Mammary epithelial cell (primary cell): ENCODE measurements at regions not wholly inside any gene's neighbourhood (a gene's known extent, or its start where the extent isn't known, plus 50 kb on each side); places are given as distances from the start of the nearest gene placed in this dataset.

Experiments
- EZH2 ChIP-seq: IDR thresholded peaks from 2 replicates; pipeline ENCODE4 v1.6.1; 2012; ENCODE audit warnings: low read length, inconsistent platforms, borderline replicate concordance
- TF ChIP-seq, protein P1 (sequence below), 2 donors: IDR thresholded peaks in 1 of 2; conservative IDR thresholded peaks in 1 of 2; 2 replicates each; pipeline ENCODE4 v1.5.1; 2011 to 2012; ENCODE audit warnings: inconsistent platforms in 2 of 2, low read length in 2 of 2, mild to moderate bottlenecking in 2 of 2, control low read depth in 1 of 2, low read depth in 1 of 2; ENCODE audit not compliant: insufficient read depth in 1 of 2; ENCODE audit errors: extremely low read depth in 1 of 2

DNA sequence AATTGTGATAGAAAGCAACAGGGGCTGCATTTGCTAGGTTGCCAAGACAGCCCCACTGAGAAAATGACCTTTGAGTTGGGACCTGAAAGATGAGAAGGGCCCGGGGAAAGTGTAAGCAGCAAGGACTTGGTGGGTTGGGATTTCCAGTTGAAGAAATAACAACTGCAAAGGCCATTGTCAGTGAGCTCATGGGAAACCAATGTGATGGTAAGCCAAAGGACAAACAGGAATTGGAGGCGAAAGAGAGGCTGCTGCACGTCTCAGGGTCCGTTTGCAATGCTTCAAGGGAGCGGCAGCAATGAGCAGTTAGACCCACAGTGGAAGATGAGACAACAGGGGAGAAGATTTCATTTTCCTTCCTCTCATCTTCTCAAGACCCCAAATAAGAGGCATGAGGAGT, 51.5 kb upstream of the RGPD4 start:
- TF ChIP-seq, protein P1, sequence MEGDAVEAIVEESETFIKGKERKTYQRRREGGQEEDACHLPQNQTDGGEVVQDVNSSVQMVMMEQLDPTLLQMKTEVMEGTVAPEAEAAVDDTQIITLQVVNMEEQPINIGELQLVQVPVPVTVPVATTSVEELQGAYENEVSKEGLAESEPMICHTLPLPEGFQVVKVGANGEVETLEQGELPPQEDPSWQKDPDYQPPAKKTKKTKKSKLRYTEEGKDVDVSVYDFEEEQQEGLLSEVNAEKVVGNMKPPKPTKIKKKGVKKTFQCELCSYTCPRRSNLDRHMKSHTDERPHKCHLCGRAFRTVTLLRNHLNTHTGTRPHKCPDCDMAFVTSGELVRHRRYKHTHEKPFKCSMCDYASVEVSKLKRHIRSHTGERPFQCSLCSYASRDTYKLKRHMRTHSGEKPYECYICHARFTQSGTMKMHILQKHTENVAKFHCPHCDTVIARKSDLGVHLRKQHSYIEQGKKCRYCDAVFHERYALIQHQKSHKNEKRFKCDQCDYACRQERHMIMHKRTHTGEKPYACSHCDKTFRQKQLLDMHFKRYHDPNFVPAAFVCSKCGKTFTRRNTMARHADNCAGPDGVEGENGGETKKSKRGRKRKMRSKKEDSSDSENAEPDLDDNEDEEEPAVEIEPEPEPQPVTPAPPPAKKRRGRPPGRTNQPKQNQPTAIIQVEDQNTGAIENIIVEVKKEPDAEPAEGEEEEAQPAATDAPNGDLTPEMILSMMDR (conservative IDR thresholded peaks at IDR 0.05 in 1 of 2, IDR thresholded peaks at IDR 0.05 in 1 of 2; ENCODE audit: extremely low read depth in 1 of 2, insufficient read depth in 1 of 2, low read depth in 1 of 2, low read length in 2 of 2) = no peak
- no peak for TF ChIP-seq EZH2
